Mesothelial cell of epicardium (in vitro differentiated cells): ENCODE measurements at regions not wholly inside any gene's neighbourhood (a gene's known extent, or its start where the extent isn't known, plus 50 kb on each side); places are given as distances from the start of the nearest gene placed in this dataset.

Experiments
- DNase-seq, 2 experiments: peaks; one replicate each; pipeline ENCODE4 v3.0.0; 2021; ENCODE audit warnings: low spot score in 2 of 2; ENCODE audit not compliant: unreplicated experiment in 2 of 2
- H3K27ac Mint-ChIP-seq: 2 replicates; pipeline ENCODE4 v1.8.0; 2021; ENCODE audit warnings: mixed read lengths
- H3K27me3 Mint-ChIP-seq: 2 replicates; pipeline ENCODE4 v1.8.0; 2021; ENCODE audit warnings: low read depth, mixed read lengths
- H3K36me3 Mint-ChIP-seq: 2 replicates; pipeline ENCODE4 v1.8.0; 2021; ENCODE audit warnings: mixed read lengths
- H3K4me1 Mint-ChIP-seq: 2 replicates; pipeline ENCODE4 v1.8.0; 2021; ENCODE audit warnings: mixed read lengths
- H3K4me3 Mint-ChIP-seq: 2 replicates; pipeline ENCODE4 v1.8.0; 2021; ENCODE audit warnings: mild to moderate bottlenecking, moderate library complexity, mixed read lengths
- H3K9me3 Mint-ChIP-seq: 2 replicates; pipeline ENCODE4 v1.8.0; 2021; ENCODE audit warnings: mixed read lengths
- CTCF ChIP-seq: fragments of 200-600 bp; sonication (generic); IDR thresholded peaks from one replicate; pipeline ENCODE4 v1.5.0; 2021; ENCODE audit warnings: antibody characterized with exemption; ENCODE audit not compliant: unreplicated experiment

GRCh38 chr4:54852054-54852453, 194.3 kb downstream of the KIT start:
- H3K36me3 Mint-ChIP-seq, result no peaks in the 10 kb centered on the region
- peaks cover 4% of the 10 kb centered on the region for H3K27me3 Mint-ChIP-seq
- no peak overlapping the region for H3K27ac Mint-ChIP-seq

GRCh38 chr4:54844911-54845310, 187.2 kb downstream of the KIT start:
- Mint-ChIP-seq H3K27ac (no peak overlapping the region), H3K36me3 (no peaks in the 10 kb centered on the region), H3K4me1 (peaks cover 5% of the 10 kb centered on the region), H3K9me3 (no peaks in the 10 kb centered on the region), H3K4me3 (no peak overlapping the region), H3K27me3 (no peaks in the 10 kb centered on the region)
- TF ChIP-seq CTCF, result no peak
- no peak for DNase-seq

More at GRCh38 chr4:54852054-54852453, 194.3 kb downstream of the KIT start:
- Mint-ChIP-seq H3K4me3 (no peak overlapping the region), H3K4me1 (no peaks in the 10 kb centered on the region), H3K9me3 (no peaks in the 10 kb centered on the region)
- TF ChIP-seq CTCF, result no peak
- no peak for DNase-seq

- no peak for TF ChIP-seq CTCF
- Mint-ChIP-seq H3K4me3 (no peak overlapping the region), H3K4me1 (peaks cover 5% of the 10 kb centered on the region), H3K9me3 (peaks cover 3% of the 10 kb centered on the region), H3K36me3 (no peaks in the 10 kb centered on the region), H3K27me3 (no peaks in the 10 kb centered on the region), H3K27ac (no peak overlapping the region)
- DNase-seq, result no peak
Observed at GRCh38 chr4:54843946-54844345, 186.2 kb downstream of the KIT start.

GRCh38 chr4:54843106-54843505, 185.3 kb downstream of the KIT start:
- no peaks in the 10 kb centered on the region for H3K27me3 Mint-ChIP-seq
- TF ChIP-seq CTCF, result no peak
- no peaks in the 10 kb centered on the region for H3K36me3 Mint-ChIP-seq
- H3K4me3 Mint-ChIP-seq, result no peak overlapping the region
- H3K9me3 Mint-ChIP-seq, result peaks cover 3% of the 10 kb centered on the region
- no peak overlapping the region for H3K27ac Mint-ChIP-seq
- peaks cover 5% of the 10 kb centered on the region for H3K4me1 Mint-ChIP-seq
- no peak for DNase-seq

- TF ChIP-seq CTCF, result no peak
- Mint-ChIP-seq H3K27me3 (no peaks in the 10 kb centered on the region), H3K36me3 (no peaks in the 10 kb centered on the region)
Observed at GRCh38 chr4:54842656-54843055, 184.9 kb downstream of the KIT start.

GRCh38 chr4:54842226-54842625, 184.5 kb downstream of the KIT start:
- Mint-ChIP-seq H3K4me3 (no peak overlapping the region), H3K9me3 (peaks cover 3% of the 10 kb centered on the region), H3K27me3 (no peaks in the 10 kb centered on the region), H3K27ac (no peak overlapping the region), H3K36me3 (no peaks in the 10 kb centered on the region), H3K4me1 (peaks cover 5% of the 10 kb centered on the region)
- no peak for DNase-seq
- no peak for TF ChIP-seq CTCF

More at GRCh38 chr4:54842656-54843055, 184.9 kb downstream of the KIT start:
- H3K4me3 Mint-ChIP-seq, result no peak overlapping the region
- peaks cover 5% of the 10 kb centered on the region for H3K4me1 Mint-ChIP-seq
- no peak for DNase-seq
- H3K9me3 Mint-ChIP-seq, result peaks cover 3% of the 10 kb centered on the region
- no peak overlapping the region for H3K27ac Mint-ChIP-seq
